Peyer's patch (tissue), 4 donors: ENCODE measurements at regions not wholly inside any gene's neighbourhood (a gene's known extent, or its start where the extent isn't known, plus 50 kb on each side); places are given as distances from the start of the nearest gene placed in this dataset.
"Not testable (repeated sequence)": the region's sequence is repeated elsewhere in the genome, so short reads cannot be mapped to it uniquely, and the experiment has no call there.

Experiments used
- DNase-seq, 3 donors: peaks; one replicate each; pipeline ENCODE4 v3.0.0-alpha.2; 2017 to 2019
- H3K27ac ChIP-seq, 4 donors: fragments of 200-600 bp; sonication (generic); one replicate each; pipeline ENCODE4 v1.5.1; 2016 to 2019
- H3K27me3 ChIP-seq, 2 donors: fragments of 200-600 bp; sonication (generic); one replicate each; pipeline ENCODE4 v1.5.1; 2019
- H3K36me3 ChIP-seq, 3 donors: fragments of 200-600 bp; sonication (generic); one replicate each; pipeline ENCODE4 v1.5.1; 2016 to 2019
- H3K4me1 ChIP-seq, 4 donors: fragments of 200-600 bp; sonication (generic); one replicate each; pipeline ENCODE4 v1.5.1; 2016 to 2019
- H3K4me3 ChIP-seq, 4 donors: fragments of 200-600 bp; sonication (generic); 1 replicate in 3 of 4; 2 replicates in 1 of 4; pipeline ENCODE4 v1.5.1; 2016 to 2019; ENCODE audit warnings: mild to moderate bottlenecking in 1 of 4
- H3K9me3 ChIP-seq, 4 donors: fragments of 200-600 bp; sonication (generic); one replicate each; pipeline ENCODE4 v1.5.1; 2016 to 2019; ENCODE audit warnings: mild to moderate bottlenecking in 1 of 4
- CTCF ChIP-seq, 6 experiments: fragments of 450-650 bp in 4 of 6; fragments of 200-600 bp in 2 of 6; sonication (generic) in 1 of 6; IDR thresholded peaks; one replicate each; pipeline ENCODE4 v1.5.1; 2017 to 2019; ENCODE audit warnings: antibody characterized with exemption in 6 of 6, mild to moderate bottlenecking in 3 of 6, moderate library complexity in 1 of 6
- POLR2A ChIP-seq, 2 donors: fragments of 450-650 bp; IDR thresholded peaks; one replicate each; pipeline ENCODE4 v1.5.1; 2017; ENCODE audit warnings: antibody characterized with exemption in 2 of 2, mild to moderate bottlenecking in 2 of 2, moderate library complexity in 2 of 2

- Histone ChIP-seq H3K36me3 (no peaks in the 10 kb centered on the region), H3K27me3 (no peaks in the 10 kb centered on the region), H3K4me3 (no peak overlapping the region), H3K27ac (no peak overlapping the region), H3K4me1 (no peaks in the 10 kb centered on the region), H3K9me3 (no peaks in the 10 kb centered on the region)
- TF ChIP-seq POLR2A (IDR thresholded peaks at IDR 0.05), result no peak
- TF ChIP-seq CTCF (IDR thresholded peaks at IDR 0.05), result no peak
- no peak for DNase-seq
Observed at GRCh38 chr13:52922961-52923360, 74.5 kb upstream of the PCDH8 start.

GRCh38 chr13:52921194-52921593, 72.8 kb upstream of the PCDH8 start:
- Histone ChIP-seq H3K27me3 (no peaks in the 10 kb centered on the region), H3K36me3 (no peaks in the 10 kb centered on the region), H3K4me3 (no peak overlapping the region), H3K27ac (peak overlapping the region in 2 of 4 donors; percentile 38 to 48), H3K4me1 (no peaks in the 10 kb centered on the region), H3K9me3 (no peaks in the 10 kb centered on the region)
- TF ChIP-seq POLR2A (IDR thresholded peaks at IDR 0.05) (no peak), CTCF (IDR thresholded peaks at IDR 0.05) (no peak)
- peak in 2 of 3 donors; percentile 55 to 60 for DNase-seq

- Histone ChIP-seq H3K27me3 (no peaks in the 10 kb centered on the region), H3K4me3 (no peak overlapping the region), H3K4me1 (no peaks in the 10 kb centered on the region), H3K27ac (no peak overlapping the region), H3K9me3 (no peaks in the 10 kb centered on the region), H3K36me3 (no peaks in the 10 kb centered on the region)
- DNase-seq, result no peak
- no peak for TF ChIP-seq CTCF (IDR thresholded peaks at IDR 0.05)
- no peak for TF ChIP-seq POLR2A (IDR thresholded peaks at IDR 0.05)
Observed at GRCh38 chr13:52916486-52916990, 68.1 kb upstream of the PCDH8 start.

- no peak for DNase-seq
- TF ChIP-seq POLR2A (IDR thresholded peaks at IDR 0.05) (no peak), CTCF (IDR thresholded peaks at IDR 0.05) (no peak)
Observed at GRCh38 chr13:52911340-52911739, 62.9 kb upstream of the PCDH8 start.

GRCh38 chr13:52910318-52910717, 61.9 kb upstream of the PCDH8 start:
- not testable (repeated sequence) for H3K4me1 ChIP-seq, H3K27me3 ChIP-seq, H3K36me3 ChIP-seq, DNase-seq, H3K4me3 ChIP-seq, H3K9me3 ChIP-seq, H3K27ac ChIP-seq

More at GRCh38 chr13:52911340-52911739, 62.9 kb upstream of the PCDH8 start:
- Histone ChIP-seq H3K36me3 (no peaks in the 10 kb centered on the region), H3K4me1 (no peaks in the 10 kb centered on the region), H3K4me3 (no peak overlapping the region), H3K27me3 (no peaks in the 10 kb centered on the region), H3K27ac (no peak overlapping the region), H3K9me3 (no peaks in the 10 kb centered on the region)

GRCh38 chr13:52906122-52906903, 57.9 kb upstream of the PCDH8 start:
- no peak overlapping the region for H3K27ac ChIP-seq
- no peaks in the 10 kb centered on the region for H3K36me3 ChIP-seq
- H3K4me1 ChIP-seq, result no peaks in the 10 kb centered on the region
- H3K27me3 ChIP-seq, result no peaks in the 10 kb centered on the region
- no peaks in the 10 kb centered on the region for H3K9me3 ChIP-seq
- no peak overlapping the region for H3K4me3 ChIP-seq
- no peak for DNase-seq
- TF ChIP-seq POLR2A (IDR thresholded peaks at IDR 0.05) (no peak), CTCF (IDR thresholded peaks at IDR 0.05) (no peak)
